ENCODE measurements at regions not wholly inside any gene's neighbourhood (a gene's known extent, or its start where the extent isn't known, plus 50 kb on each side); places are given as distances from the start of the nearest gene placed in this dataset.

- Histone ChIP-seq H3K27me3 (peaks cover 7% of the 10 kb centered on the region), H3K27ac (no peak overlapping the region), H3K9me3 (no peaks in the 10 kb centered on the region), H3K4me1 (no peaks in the 10 kb centered on the region), H3K4me3 (no peak overlapping the region), H3K36me3 (no peaks in the 10 kb centered on the region)
- in situ Hi-C loops (cut with MboI; ENCODE audit: low pct_ligation_motif_present in 1 of 4, low pct_unique_long_range_greater_than_20kb in 1 of 4, low sequenced_read_pairs in 3 of 4) (no loop called here), intact Hi-C loops (cut with DNase I; ENCODE audit: low total_unique reads) (no loop called here)
- WGBS, 2 donors (ENCODE audit: low coverage in 1 of 2): 76 to 81% methylated on average over 4 of the region's 4 CpGs
- no peak for TF ChIP-seq EP300 (IDR thresholded peaks at IDR 0.05; ENCODE audit: low read depth)
- TF ChIP-seq POLR2A (IDR thresholded peaks at IDR 0.05): no peak
- no peak for TF ChIP-seq POLR2AphosphoS5 (IDR thresholded peaks at IDR 0.05)
- TF ChIP-seq, protein P1, sequence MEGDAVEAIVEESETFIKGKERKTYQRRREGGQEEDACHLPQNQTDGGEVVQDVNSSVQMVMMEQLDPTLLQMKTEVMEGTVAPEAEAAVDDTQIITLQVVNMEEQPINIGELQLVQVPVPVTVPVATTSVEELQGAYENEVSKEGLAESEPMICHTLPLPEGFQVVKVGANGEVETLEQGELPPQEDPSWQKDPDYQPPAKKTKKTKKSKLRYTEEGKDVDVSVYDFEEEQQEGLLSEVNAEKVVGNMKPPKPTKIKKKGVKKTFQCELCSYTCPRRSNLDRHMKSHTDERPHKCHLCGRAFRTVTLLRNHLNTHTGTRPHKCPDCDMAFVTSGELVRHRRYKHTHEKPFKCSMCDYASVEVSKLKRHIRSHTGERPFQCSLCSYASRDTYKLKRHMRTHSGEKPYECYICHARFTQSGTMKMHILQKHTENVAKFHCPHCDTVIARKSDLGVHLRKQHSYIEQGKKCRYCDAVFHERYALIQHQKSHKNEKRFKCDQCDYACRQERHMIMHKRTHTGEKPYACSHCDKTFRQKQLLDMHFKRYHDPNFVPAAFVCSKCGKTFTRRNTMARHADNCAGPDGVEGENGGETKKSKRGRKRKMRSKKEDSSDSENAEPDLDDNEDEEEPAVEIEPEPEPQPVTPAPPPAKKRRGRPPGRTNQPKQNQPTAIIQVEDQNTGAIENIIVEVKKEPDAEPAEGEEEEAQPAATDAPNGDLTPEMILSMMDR (IDR thresholded peaks at IDR 0.05): no peak
- DNase-seq: no peak
These were observed 149.9 kb upstream of the ITGB1 start for GRCh38 chr10:33107953-33108352.

DNA sequence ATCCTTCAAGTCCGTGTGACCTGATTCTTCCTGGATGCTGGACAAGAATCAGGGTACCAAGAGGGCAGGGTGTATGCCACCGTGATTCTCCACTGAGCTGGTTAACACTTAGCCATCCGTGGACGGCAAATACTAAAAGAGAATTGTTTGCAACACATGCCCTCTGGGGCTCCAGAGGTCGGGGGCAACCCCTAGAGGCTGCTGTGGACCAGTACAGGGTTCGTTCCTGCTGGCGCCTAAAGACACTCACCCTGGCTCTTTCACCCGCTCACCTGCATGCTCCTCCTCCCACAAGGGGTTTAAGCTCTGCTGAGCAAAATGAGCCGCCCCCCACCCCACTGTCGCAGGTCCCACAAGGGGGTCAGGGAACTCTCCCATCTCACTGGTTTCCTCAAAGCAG is 148.7 kb upstream of the ITGB1 start:
- intact Hi-C loops (cut with DNase I; ENCODE audit: low total_unique reads): no loop called here
- Histone ChIP-seq H3K27me3 (peaks cover 7% of the 10 kb centered on the region), H3K4me3 (no peak overlapping the region), H3K27ac (no peak overlapping the region), H3K9me3 (no peaks in the 10 kb centered on the region), H3K36me3 (no peaks in the 10 kb centered on the region), H3K4me1 (no peaks in the 10 kb centered on the region)
- TF ChIP-seq, protein P1 (IDR thresholded peaks at IDR 0.05): no peak
- TF ChIP-seq POLR2A (IDR thresholded peaks at IDR 0.05) (no peak), POLR2AphosphoS5 (IDR thresholded peaks at IDR 0.05) (no peak), EP300 (IDR thresholded peaks at IDR 0.05; ENCODE audit: low read depth) (no peak)
- in situ Hi-C loops (cut with MboI; ENCODE audit: low pct_ligation_motif_present in 1 of 4, low pct_unique_long_range_greater_than_20kb in 1 of 4, low sequenced_read_pairs in 3 of 4): no loop called here
- WGBS, 2 donors (ENCODE audit: low coverage in 1 of 2): 73% methylated on average over 10 of the region's 10 CpGs; no CpG with 5 or more reads in 1 of the 2 donors
- DNase-seq: no peak

- Histone ChIP-seq H3K27me3 (peaks cover 6% of the 10 kb centered on the region), H3K27ac (no peak overlapping the region), H3K4me3 (no peak overlapping the region), H3K36me3 (no peaks in the 10 kb centered on the region), H3K4me1 (no peaks in the 10 kb centered on the region), H3K9me3 (no peaks in the 10 kb centered on the region)
- in situ Hi-C loops (cut with MboI; ENCODE audit: low pct_ligation_motif_present in 1 of 4, low pct_unique_long_range_greater_than_20kb in 1 of 4, low sequenced_read_pairs in 3 of 4) (no loop called here), intact Hi-C loops (cut with DNase I; ENCODE audit: low total_unique reads) (no loop called here)
- 73 to 100% methylated on average over 2 to 5 of the region's 5 CpGs for WGBS, 2 donors (ENCODE audit: low coverage in 1 of 2)
- DNase-seq: no peak
- TF ChIP-seq EP300 (IDR thresholded peaks at IDR 0.05; ENCODE audit: low read depth): no peak
These were observed 145.9 kb upstream of the ITGB1 start for GRCh38 chr10:33103863-33104379.

DNA sequence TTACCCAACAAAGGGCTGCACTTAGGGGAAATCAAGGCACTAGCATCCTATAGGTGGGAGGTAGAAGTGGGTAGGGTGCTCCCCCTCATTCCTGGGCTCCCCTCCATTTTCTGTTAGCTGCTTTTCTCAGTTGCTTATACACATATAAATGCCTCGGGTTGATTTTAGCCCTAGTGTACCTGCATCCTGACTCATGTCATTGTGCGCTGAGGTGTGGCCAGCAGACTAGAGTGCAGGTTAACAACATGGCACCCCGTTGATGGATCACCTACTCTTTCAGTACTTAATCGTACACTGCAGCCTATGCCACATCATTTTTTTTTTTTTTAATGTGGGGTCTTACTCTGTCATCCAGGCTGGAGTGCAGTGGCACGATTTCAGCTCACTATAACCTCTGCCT is 144.0 kb upstream of the ITGB1 start:
- Histone ChIP-seq H3K36me3 (no peaks in the 10 kb centered on the region), H3K27me3 (peaks cover 3% of the 10 kb centered on the region), H3K4me3 (no peak overlapping the region), H3K4me1 (no peaks in the 10 kb centered on the region), H3K27ac (no peak overlapping the region), H3K9me3 (no peaks in the 10 kb centered on the region)
- WGBS, 2 donors (ENCODE audit: low coverage in 1 of 2): 76 to 78% methylated on average over 5 of the region's 5 CpGs
- in situ Hi-C loops (cut with MboI; ENCODE audit: low pct_ligation_motif_present in 1 of 4, low pct_unique_long_range_greater_than_20kb in 1 of 4, low sequenced_read_pairs in 3 of 4): no loop called here
- intact Hi-C loops (cut with DNase I; ENCODE audit: low total_unique reads): no loop called here
- no peak for DNase-seq
- no peak for TF ChIP-seq POLR2A (IDR thresholded peaks at IDR 0.05)

- no peak for TF ChIP-seq EP300 (IDR thresholded peaks at IDR 0.05; ENCODE audit: low read depth)
- TF ChIP-seq POLR2AphosphoS5 (IDR thresholded peaks at IDR 0.05): no peak
- TF ChIP-seq, protein P1 (IDR thresholded peaks at IDR 0.05): no peak
- TF ChIP-seq POLR2A (IDR thresholded peaks at IDR 0.05): no peak
- intact Hi-C loops (cut with DNase I; ENCODE audit: low total_unique reads) (no loop called here), in situ Hi-C loops (cut with MboI; ENCODE audit: low pct_ligation_motif_present in 1 of 4, low pct_unique_long_range_greater_than_20kb in 1 of 4, low sequenced_read_pairs in 3 of 4) (no loop called here)
- Histone ChIP-seq H3K27ac (no peak overlapping the region), H3K36me3 (no peaks in the 10 kb centered on the region), H3K4me3 (no peak overlapping the region), H3K27me3 (peaks cover 3% of the 10 kb centered on the region), H3K4me1 (no peaks in the 10 kb centered on the region), H3K9me3 (no peaks in the 10 kb centered on the region)
- WGBS, 2 donors (ENCODE audit: low coverage in 1 of 2): 42 to 54% methylated on average over 3 of the region's 3 CpGs
- DNase-seq: no peak
These were observed 143.4 kb upstream of the ITGB1 start for GRCh38 chr10:33101392-33101787.
